PC-3 (cell line): ENCODE measurements at regions not wholly inside any gene's neighbourhood (a gene's known extent, or its start where the extent isn't known, plus 50 kb on each side); places are given as distances from the start of the nearest gene placed in this dataset.

Source experiments
- ATAC-seq: fragments of 200-7000 bp; cut with Tn5 transposase; 2 replicates; pipeline ENCODE4 v1.9.1; 2020; ENCODE audit warnings: mild to moderate bottlenecking, moderate library complexity
- BruUV-seq: library from RNA; stranded (reverse); fragments of 400-500 nt; replicated peaks from 2 replicates; lab custom pipeline; 2021; lab: Mats Ljungman, UMichigan
- CTCF ChIA-PET: fragments of 300-600 bp; sonication (Branson Sonifier 250); formaldehyde crosslinking; loops from one replicate; lab custom pipeline; 2022; ENCODE audit warnings: antibody characterized with exemption; lab: Charles Lee
- POLR2A ChIA-PET: fragments of 300-600 bp; sonication (Branson Sonifier 250); formaldehyde crosslinking; loops from one replicate; lab custom pipeline; 2022; ENCODE audit warnings: antibody characterized with exemption; ENCODE audit not compliant: unreplicated experiment; lab: Charles Lee
- DNase-seq: peaks from one replicate; pipeline ENCODE4 v3.0.0-alpha.2; 2015
- H2AFZ ChIP-seq: fragments of 300-600 bp; sonication (generic); 2 replicates; pipeline ENCODE4 v1.6.0; 2016; ENCODE audit warnings: antibody characterized with exemption, low read length
- H3F3A ChIP-seq: fragments of 300-600 bp; sonication (generic); one replicate; pipeline ENCODE4 v1.6.0; 2017; ENCODE audit warnings: antibody characterized with exemption, low read length, control low read depth, mild to moderate bottlenecking; ENCODE audit not compliant: unreplicated experiment
- H3K27ac ChIP-seq: fragments of 300-600 bp; sonication (generic); 2 replicates; pipeline ENCODE4 v1.5.1; 2016; ENCODE audit warnings: mild to moderate bottlenecking, low read length
- H3K27me3 ChIP-seq: fragments of 300-600 bp; sonication (generic); 2 replicates; pipeline ENCODE4 v1.6.1; 2016; ENCODE audit warnings: low read length, mixed read lengths
- H3K36me3 ChIP-seq: fragments of 300-600 bp; sonication (generic); 2 replicates; pipeline ENCODE4 v1.6.1; 2016; ENCODE audit warnings: low read depth, mixed run types, low read length, mixed read lengths
- H3K4me1 ChIP-seq: fragments of 300-600 bp; sonication (generic); 2 replicates; pipeline ENCODE4 v1.5.1; 2016; ENCODE audit warnings: low read length; ENCODE audit not compliant: insufficient read depth
- H3K4me2 ChIP-seq: fragments of 300-600 bp; sonication (generic); 2 replicates; pipeline ENCODE4 v1.6.0; 2016; ENCODE audit warnings: low read length
- H3K4me3 ChIP-seq: fragments of 300-600 bp; sonication (generic); 2 replicates; pipeline ENCODE4 v1.5.1; 2016; ENCODE audit warnings: mild to moderate bottlenecking, low read length, mixed read lengths
- H3K79me2 ChIP-seq: fragments of 300-600 bp; sonication (generic); 2 replicates; pipeline ENCODE4 v1.6.1; 2017; ENCODE audit warnings: low read length, mixed read lengths
- H3K9ac ChIP-seq: fragments of 300-600 bp; sonication (generic); 2 replicates; pipeline ENCODE4 v1.6.0; 2016; ENCODE audit warnings: mild to moderate bottlenecking, low read length
- H3K9me2 ChIP-seq: fragments of 300-600 bp; sonication (generic); replicated peaks from 2 replicates; pipeline ENCODE4 v1.6.1; 2016; ENCODE audit warnings: mixed run types, low read length, mixed read lengths
- H3K9me3 ChIP-seq: fragments of 300-600 bp; sonication (generic); 2 replicates; pipeline ENCODE4 v1.6.1; 2016; ENCODE audit warnings: low read length, mixed read lengths
- H4K20me1 ChIP-seq: fragments of 300-600 bp; sonication (generic); 2 replicates; pipeline ENCODE4 v1.6.1; 2016; ENCODE audit warnings: low read length, mixed read lengths
- CTCF ChIP-seq: fragments of 300-600 bp; sonication (generic); conservative IDR thresholded peaks from 2 replicates; pipeline ENCODE4 v1.5.1; 2017; ENCODE audit warnings: antibody characterized with exemption, low read depth, mild to moderate bottlenecking, low read length
- EZH2 ChIP-seq: fragments of 300-600 bp; sonication (generic); IDR thresholded peaks from one replicate; pipeline ENCODE4 v1.6.1; 2017; ENCODE audit warnings: antibody characterized with exemption, mild to moderate bottlenecking, low read length; ENCODE audit not compliant: unreplicated experiment
- EZH2phosphoT487 ChIP-seq: fragments of 300-600 bp; sonication (generic); IDR thresholded peaks from 2 replicates; pipeline ENCODE4 v1.6.1; 2018; ENCODE audit warnings: mild to moderate bottlenecking, antibody characterized with exemption, low read length, borderline replicate concordance
- intact Hi-C: fragments of 100-400 bp; cut with micrococcal nuclease; formaldehyde crosslinking; loops from 2 replicates; pipeline ENCODE4 v1.9.0; 2023

GRCh38 chr2:16742026-16742425 lies 76.4 kb upstream of the CYRIA start:
- ATAC-seq (no peak), DNase-seq (no peak)
- ChIA-PET POLR2A (no interaction called here), CTCF (no interaction called here)
- Histone ChIP-seq H4K20me1 (no peaks in the 10 kb centered on the region), H3K4me2 (no peak overlapping the region), H2AFZ (no peak overlapping the region), H3K36me3 (no peaks in the 10 kb centered on the region), H3K27me3 (no peaks in the 10 kb centered on the region), H3K9ac (no peak overlapping the region), H3K4me3 (no peak overlapping the region), H3K9me2 (no peaks in the 10 kb centered on the region), H3K27ac (no peak overlapping the region), H3K4me1 (no peaks in the 10 kb centered on the region), H3K79me2 (no peaks in the 10 kb centered on the region), H3K9me3 (no peaks in the 10 kb centered on the region), H3F3A (no peaks in the 10 kb centered on the region)
- no peak for TF ChIP-seq CTCF
- TF ChIP-seq EZH2phosphoT487: no peak
- TF ChIP-seq EZH2: no peak
- no TSS peak for BruUV-seq
- intact Hi-C loops: no loop called here

- H3K79me2 ChIP-seq: no peaks in the 10 kb centered on the region
- no peaks in the 10 kb centered on the region for H3K36me3 ChIP-seq
- H3K9me3 ChIP-seq: no peaks in the 10 kb centered on the region
- H3K4me1 ChIP-seq: no peaks in the 10 kb centered on the region
- intact Hi-C loops: no loop called here
- no peaks in the 10 kb centered on the region for H3K27me3 ChIP-seq
- ATAC-seq (no peak), DNase-seq (no peak)
- CTCF ChIA-PET: no interaction called here
- H3F3A ChIP-seq: no peaks in the 10 kb centered on the region
- no peak overlapping the region for H3K27ac ChIP-seq
- H3K4me2 ChIP-seq: no peak overlapping the region
- no TSS peak for BruUV-seq
- no peak overlapping the region for H3K9ac ChIP-seq
- POLR2A ChIA-PET: no interaction called here
- no peak for TF ChIP-seq EZH2
- no peak for TF ChIP-seq EZH2phosphoT487
- TF ChIP-seq CTCF: no peak
- no peaks in the 10 kb centered on the region for H4K20me1 ChIP-seq
- H2AFZ ChIP-seq: no peak overlapping the region
- H3K4me3 ChIP-seq: no peak overlapping the region
- no peaks in the 10 kb centered on the region for H3K9me2 ChIP-seq
These were observed 75.9 kb upstream of the CYRIA start for GRCh38 chr2:16741498-16741897.

DNA sequence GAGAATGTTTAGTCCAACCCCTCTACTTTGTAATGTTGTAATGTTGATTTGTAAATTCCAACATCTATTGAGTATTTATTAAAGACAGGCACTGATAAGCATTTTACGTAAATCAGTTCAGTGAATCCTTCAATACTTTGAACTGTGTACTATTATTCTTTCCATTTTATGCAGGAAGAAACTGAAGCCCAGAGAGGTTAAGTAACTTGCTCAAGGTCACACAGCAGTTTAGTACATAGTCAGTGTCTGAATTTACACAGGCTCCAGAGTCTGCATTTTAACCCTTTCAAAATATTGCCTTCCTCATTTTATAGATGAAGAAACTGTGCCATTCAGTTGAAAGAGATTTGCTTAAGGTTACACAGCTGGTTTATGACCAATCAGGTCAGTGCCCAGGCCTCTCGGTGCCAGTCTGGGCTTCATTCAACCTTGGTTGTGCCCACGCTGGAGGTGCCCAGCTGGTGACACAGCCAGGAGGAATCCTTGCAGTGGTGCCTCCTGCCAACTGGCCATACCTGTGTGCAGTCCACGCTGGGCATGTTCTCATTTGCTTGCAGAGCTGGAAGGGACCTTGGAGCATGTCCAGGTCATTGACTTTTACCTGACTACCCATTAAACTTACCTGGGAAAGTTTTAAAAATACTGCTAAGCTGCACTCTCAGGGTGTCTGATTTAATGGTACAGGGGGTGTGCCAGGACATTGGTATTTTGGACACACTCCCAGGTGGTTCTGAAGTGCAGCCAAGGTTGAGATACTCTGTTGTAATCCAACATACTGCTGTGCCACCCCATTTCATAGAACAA lies 74.3 kb upstream of the CYRIA start:
- H3F3A ChIP-seq: no peaks in the 10 kb centered on the region
- H3K4me3 ChIP-seq: no peak overlapping the region
- no peaks in the 10 kb centered on the region for H3K27me3 ChIP-seq
- no TSS peak for BruUV-seq
- H3K27ac ChIP-seq: no peak overlapping the region
- H3K79me2 ChIP-seq: no peaks in the 10 kb centered on the region
- DNase-seq (no peak), ATAC-seq (no peak)
- CTCF ChIA-PET: no interaction called here
- no peak overlapping the region for H3K4me2 ChIP-seq
- no peak overlapping the region for H3K9ac ChIP-seq
- no peaks in the 10 kb centered on the region for H3K36me3 ChIP-seq
- TF ChIP-seq EZH2: no peak
- no peak for TF ChIP-seq EZH2phosphoT487
- TF ChIP-seq CTCF: no peak
- no peaks in the 10 kb centered on the region for H3K9me2 ChIP-seq
- POLR2A ChIA-PET: no interaction called here
- no peaks in the 10 kb centered on the region for H3K4me1 ChIP-seq
- H2AFZ ChIP-seq: no peak overlapping the region
- no peaks in the 10 kb centered on the region for H3K9me3 ChIP-seq
- no peaks in the 10 kb centered on the region for H4K20me1 ChIP-seq
- intact Hi-C loops: no loop called here
